Cardiac fibroblast (primary cell): ENCODE measurements at regions not wholly inside any gene's neighbourhood (a gene's known extent, or its start where the extent isn't known, plus 50 kb on each side); places are given as distances from the start of the nearest gene placed in this dataset.
"Not testable (repeated sequence)": the region's sequence is repeated elsewhere in the genome, so short reads cannot be mapped to it uniquely, and the experiment has no call there.

Experiments
- DNase-seq, 2 donors: peaks; one replicate each; pipeline versions ENCODE4 v3.0.0 to v3.0.0-alpha.2; 2010; ENCODE audit warnings: low read depth in 2 of 2
- H3K4me3 ChIP-seq, 2 donors: replicated peaks in 1 of 2; 1 replicate in 1 of 2; 2 replicates in 1 of 2; pipeline ENCODE4 v1.5.1; 2011; ENCODE audit warnings: low read depth in 2 of 2, low read length in 2 of 2, mild to moderate bottlenecking in 2 of 2, moderate library complexity in 1 of 2
- CTCF ChIP-seq: IDR thresholded peaks from one replicate; pipeline ENCODE4 v1.5.1; 2011; ENCODE audit warnings: low read depth, mild to moderate bottlenecking, low read length, inconsistent platforms

- DNase-seq = no peak
- H3K4me3 ChIP-seq = no peak overlapping the region
- TF ChIP-seq CTCF = no peak
Observed at GRCh38 chr16:77093999-77094398, 97.0 kb upstream of the MON1B start.

DNA sequence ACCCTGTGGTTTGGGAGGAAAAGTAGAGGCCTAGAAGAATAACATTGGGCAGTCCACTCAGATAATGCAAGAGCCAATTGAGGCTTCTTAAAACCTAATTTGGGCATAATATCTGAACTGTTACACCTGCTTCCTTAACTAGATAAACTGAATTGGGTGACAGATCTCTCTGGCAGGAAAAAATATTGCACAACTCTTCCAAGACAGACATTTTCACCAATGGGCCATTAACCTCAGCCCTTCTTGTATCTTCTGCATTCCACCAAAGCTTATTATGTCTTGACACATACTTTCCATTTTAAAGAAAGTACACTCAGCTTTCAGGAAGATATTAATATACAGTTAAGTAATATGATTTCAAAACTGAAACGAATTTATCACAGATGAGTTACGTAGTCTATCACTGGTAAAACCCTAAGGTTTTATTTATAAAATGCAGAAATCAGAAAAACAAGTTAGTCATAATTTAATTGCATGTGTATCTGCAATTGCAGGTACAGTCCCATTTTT, 79.9 kb upstream of the MON1B start:
- H3K4me3 ChIP-seq = no peak overlapping the region
- no peak for DNase-seq
- no peak for TF ChIP-seq CTCF

DNA sequence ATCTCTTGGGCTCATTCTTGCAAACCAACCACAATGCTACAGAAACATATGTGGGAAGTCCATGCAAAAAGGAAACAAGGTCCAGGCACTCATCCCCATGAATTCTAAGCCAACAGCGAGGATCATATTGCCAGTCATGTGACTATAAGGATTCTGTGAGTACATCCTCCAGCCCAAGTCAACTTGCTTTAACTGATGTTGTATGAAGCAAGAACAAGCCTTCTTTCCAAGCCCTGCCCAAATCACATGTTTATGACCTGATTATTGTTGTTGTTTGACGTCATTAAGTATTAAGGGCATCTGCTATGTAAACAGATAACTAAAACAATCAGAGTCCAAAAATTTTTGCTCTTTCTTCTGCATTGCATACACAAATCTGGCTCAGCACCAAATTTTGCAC, 78.2 kb upstream of the MON1B start:
- DNase-seq = no peak
- TF ChIP-seq CTCF = no peak
- H3K4me3 ChIP-seq = no peak overlapping the region

DNA sequence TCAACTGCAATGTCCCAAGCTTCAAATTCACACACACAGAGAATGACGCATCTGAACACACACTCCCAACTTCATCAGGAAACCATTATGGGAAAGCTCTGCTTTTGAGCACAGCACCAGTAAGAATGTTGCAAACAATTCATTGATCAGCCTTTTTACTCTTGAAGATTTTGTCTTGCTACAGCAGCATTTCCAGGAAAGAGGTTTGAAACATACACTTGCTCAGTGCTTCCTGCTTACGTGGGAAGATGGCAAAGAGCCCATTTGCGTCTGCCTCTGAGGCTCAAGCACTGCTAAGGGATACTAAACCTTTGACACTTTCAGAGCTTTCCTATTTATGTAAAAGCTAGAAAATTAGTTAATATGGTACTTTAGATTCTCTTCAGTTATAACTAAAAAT, 77.2 kb upstream of the MON1B start:
- peak in 1 of 2 donors; percentile 1 for DNase-seq
- no peak overlapping the region for H3K4me3 ChIP-seq
- no peak for TF ChIP-seq CTCF

DNA sequence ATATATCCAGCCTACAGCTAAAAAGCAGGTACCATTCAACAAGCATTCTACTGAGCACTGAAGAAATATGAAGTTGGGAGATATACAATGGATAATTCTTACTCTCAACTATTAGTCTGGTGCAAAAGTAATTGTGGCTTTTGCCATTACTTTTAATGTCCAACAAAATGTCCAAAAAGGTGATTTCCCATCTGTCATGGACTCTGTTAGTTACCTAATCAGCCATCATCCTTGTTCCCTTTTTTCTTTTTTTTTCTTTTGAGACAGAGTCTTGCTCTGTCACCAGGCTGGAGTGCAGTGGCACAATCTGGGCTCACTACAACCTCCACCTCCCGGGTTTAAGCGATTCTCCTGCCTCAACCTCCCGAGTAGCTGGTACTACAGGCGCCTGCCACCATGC, 76.6 kb upstream of the MON1B start:
- not testable (repeated sequence) for DNase-seq, H3K4me3 ChIP-seq

DNA sequence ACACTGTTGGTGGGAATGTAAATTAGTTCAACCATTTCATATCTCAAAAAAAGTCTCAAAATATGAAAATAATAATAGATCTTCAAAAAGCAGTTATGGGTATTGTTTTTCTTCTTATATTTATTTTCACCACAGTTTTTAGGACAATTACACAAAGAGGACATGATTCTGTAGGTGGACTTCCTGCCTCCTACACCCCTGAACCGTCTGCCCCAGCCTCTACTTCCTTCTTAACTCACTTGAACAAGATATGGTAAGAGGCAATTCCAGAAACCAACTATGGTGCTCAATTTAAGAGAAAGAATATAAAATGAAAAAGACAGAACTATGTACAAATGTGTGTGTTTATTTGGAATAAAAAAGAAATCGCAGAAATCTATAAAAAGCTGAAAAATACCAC, 74.1 kb upstream of the MON1B start:
- no peak for DNase-seq
- no peak overlapping the region for H3K4me3 ChIP-seq
- no peak for TF ChIP-seq CTCF

GRCh38 chr16:77117707-77118106, 73.3 kb upstream of the MON1B start:
- H3K4me3 ChIP-seq = no peak overlapping the region
- no peak for DNase-seq
- TF ChIP-seq CTCF = no peak
